ENCODE measurements at regions not wholly inside any gene's neighbourhood (a gene's known extent, or its start where the extent isn't known, plus 50 kb on each side); places are given as distances from the start of the nearest gene placed in this dataset.

GRCh38 chr5:54885636-54886035 lies 99.8 kb downstream of the ESM1 start:
- TF ChIP-seq POLR2AphosphoS5 (IDR thresholded peaks at IDR 0.05; ENCODE audit: low read depth, low read length) (no peak), POLR2A (IDR thresholded peaks at IDR 0.05; ENCODE audit: low read depth, low read length) (no peak)

All from GM12892 (cell line).